HG03175 (cell line): ENCODE measurements at regions not wholly inside any gene's neighbourhood (a gene's known extent, or its start where the extent isn't known, plus 50 kb on each side); places are given as distances from the start of the nearest gene placed in this dataset.
"Not testable (repeated sequence)": the region's sequence is repeated elsewhere in the genome, so short reads cannot be mapped to it uniquely, and the experiment has no call there.

Experiments used
- ATAC-seq: cut with Tn5 transposase; IDR thresholded peaks from one replicate; pipeline ENCODE4 v1.9.1; 2021; ENCODE audit warnings: mild to moderate bottlenecking, moderate library complexity; ENCODE audit not compliant: unreplicated experiment

GRCh38 chr2:8120506-8120860 is 561.4 kb upstream of the ID2 start:
- no peak for ATAC-seq

GRCh38 chr2:8121022-8121825 is 560.6 kb upstream of the ID2 start:
- no peak for ATAC-seq

- ATAC-seq = no peak
These were observed 559.9 kb upstream of the ID2 start for GRCh38 chr2:8121826-8122513.

- ATAC-seq = no peak
These were observed 559.3 kb upstream of the ID2 start for GRCh38 chr2:8122520-8122919.

DNA sequence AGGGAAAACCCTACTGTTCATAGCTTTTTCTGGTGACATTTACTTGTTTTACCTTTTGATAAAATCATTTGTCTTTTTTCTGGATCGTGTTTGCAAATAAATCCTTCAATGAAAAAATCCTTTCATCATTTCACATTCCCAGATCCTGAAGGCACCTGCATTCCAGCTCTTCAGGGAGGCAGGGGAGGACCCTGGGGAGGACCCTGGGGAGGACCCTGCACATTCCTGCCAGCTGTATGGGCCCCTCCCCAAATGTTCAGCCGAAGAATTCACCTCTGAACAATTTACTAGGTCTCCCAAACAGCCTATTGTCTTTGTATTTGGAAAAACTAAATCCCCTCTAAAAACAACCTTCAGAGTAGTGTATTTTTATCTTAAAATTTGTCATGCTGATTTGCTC is 558.4 kb upstream of the ID2 start:
- ATAC-seq = no peak

DNA sequence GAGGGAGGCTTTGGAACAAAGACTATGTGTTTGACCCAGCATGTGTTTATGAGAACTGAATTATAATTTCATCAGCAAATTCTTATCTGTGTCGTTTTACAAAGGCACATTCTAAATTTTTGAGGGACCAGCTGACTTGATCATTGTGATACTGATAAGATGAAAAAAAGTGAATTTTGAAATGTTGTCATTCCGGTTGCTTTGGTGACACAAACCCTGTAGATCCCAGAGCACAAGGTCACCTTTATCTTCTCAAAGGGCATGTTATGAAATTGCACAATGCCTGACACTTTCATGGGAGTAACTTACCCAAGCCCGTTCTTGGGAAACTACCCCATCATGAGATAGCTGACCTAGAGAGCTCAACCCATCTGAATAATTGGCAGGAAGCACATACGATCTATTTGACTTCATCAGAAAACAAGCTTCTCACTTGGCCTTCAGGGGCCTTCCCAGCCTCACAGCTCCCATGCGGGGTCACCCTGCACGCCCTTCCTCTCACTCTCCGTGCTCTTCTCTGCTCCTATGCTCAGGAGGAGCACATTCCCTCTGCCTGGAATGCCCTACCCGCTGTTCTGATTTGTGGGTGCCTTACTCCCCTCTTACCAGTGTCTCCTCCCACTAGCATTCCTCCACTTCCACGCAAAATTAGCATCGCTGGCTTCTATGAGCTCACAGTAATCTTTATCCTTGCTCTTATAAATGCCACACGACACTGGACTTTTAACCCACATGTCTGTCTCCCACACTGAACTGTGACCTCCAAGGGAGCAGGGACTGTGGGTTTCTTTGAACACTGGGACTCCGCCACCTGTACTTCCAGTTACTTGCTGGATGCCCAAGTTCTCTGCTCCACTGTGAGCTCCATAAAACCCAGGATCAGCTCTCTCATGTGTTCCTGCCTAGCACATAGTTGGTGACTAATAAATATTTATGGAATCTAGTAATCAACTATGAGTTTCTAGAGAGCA is 555.8 kb upstream of the ID2 start:
- no peak for ATAC-seq

DNA sequence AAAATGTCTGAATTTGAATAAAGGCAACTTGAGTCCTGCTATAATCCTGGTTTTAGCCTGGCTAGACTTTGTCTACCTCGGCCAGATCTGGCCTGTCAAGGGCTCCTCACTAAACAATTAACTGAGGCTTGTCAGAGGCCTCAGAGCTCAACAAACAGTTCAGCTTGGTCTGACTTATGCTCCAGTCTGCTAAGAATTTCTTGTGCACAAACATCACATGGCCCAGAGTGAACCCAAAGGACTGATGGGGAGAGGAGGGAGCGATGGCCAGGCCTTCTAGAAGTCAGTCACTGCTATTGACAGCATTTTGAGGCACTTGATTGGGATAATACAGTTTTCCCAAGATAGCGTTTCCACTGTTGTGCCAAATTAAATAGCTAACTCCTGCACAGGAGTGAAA is 555.1 kb upstream of the ID2 start:
- ATAC-seq = no peak

DNA sequence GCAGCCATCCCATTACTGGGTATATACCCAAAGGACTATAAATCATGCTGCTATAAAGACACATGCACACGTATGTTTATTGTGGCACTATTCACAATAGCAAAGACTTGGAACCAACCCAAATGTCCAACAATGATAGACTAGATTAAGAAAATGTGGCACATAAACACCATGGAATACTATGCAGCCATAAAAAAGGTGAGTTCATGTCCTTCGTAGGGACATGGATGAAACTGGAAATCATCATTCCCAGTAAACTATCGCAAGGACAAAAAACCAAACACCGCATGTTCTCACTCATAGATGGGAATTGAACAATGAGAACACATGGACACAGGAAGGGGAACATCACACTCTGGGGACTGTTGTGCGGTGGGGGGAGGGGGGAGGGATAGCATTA is 550.4 kb upstream of the ID2 start:
- not testable (repeated sequence) for ATAC-seq

DNA sequence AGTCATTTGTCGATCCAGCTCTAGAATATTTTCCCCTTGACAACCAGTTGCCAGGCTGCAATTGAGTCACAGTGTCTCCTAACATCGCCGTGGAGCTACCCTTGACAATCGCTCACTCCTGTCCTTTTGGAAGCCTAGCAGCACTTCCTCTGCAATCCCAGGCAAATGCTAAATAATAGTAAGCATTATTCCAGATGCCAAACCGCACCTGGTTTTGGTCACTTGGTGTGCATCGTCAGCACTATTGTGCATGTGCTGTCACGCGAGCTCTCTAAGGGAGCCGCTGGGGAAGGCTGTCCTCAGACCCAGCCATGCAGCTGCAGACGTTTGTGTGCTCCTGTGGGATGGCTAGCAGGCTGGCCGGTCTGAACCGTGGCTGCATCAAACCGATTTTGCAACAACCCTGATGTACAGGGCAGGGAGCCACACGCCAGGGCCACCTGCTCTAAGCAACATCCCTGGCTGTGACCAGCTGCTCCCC is 549.5 kb upstream of the ID2 start:
- no peak for ATAC-seq

GRCh38 chr2:8132879-8133278 is 549.0 kb upstream of the ID2 start:
- no peak for ATAC-seq

DNA sequence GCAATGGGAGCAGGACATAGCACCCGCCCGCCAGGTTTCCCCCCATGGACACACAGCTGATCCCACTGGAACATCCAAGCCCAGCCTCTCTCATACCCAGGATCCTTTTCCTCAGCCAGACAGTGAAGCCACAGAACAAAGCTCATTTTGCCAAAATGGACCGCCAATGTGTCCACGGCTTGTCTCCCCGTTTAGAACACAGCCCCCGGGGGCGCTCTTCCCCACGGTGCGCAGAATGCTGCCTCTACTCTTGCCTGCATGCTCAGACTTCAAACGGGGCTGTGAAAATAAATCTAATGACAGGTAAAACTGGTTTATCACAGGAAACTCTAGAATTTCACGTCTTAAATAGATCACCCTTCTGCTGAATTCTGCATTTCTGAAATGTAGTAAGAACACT is 548.5 kb upstream of the ID2 start:
- no peak for ATAC-seq

DNA sequence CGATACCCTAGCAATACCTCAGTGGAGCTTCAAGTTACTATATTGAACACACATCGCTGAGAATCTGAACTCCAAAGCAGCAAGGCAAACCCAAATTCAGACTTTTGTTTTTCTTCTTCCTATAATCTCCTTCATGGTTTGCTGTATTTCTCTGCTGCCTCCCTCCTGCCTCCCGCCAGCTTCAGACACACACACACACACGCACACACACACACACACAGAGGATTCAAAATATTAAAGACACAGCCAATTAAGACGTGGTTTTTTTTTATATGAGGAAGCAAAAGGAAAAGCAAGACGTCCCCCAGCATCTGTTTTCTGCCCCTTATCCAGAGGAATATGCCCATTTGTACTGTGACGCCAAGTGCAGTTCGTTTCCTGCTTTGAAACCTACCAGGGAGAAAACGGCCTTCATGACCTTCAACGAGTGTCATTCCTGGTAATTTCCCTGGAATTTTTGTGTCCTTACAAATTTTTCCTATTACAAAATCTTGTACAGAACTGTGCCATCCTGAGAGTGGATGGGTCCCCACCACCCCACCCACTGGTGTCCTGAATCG is 547.9 kb upstream of the ID2 start:
- no peak for ATAC-seq

DNA sequence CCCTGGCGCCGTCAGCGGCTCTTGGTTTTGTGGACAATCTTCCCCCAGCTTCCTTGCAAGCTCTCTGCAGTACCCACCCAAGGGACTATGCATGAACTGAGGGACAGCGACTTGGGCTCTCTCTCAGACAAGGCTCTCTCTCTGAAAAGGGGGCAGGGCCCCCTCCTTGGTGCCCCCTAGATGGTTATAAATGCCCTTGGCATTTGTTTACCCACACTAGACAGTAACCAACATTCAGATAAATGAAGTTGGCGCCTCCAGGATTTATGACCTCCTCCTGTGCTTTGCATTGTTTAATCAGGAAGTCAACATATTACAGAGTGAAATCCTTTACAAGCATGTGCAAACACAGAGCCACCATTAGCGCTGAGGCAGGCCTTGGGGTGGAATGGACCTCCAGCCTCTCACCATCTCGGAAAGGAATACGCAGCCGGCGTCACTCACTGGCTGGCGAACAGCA is 547.4 kb upstream of the ID2 start:
- no peak for ATAC-seq

- peak; percentile 46 for ATAC-seq
These were observed 546.7 kb upstream of the ID2 start for GRCh38 chr2:8134985-8135682.

GRCh38 chr2:8137801-8138200 is 544.1 kb upstream of the ID2 start:
- ATAC-seq = no peak

DNA sequence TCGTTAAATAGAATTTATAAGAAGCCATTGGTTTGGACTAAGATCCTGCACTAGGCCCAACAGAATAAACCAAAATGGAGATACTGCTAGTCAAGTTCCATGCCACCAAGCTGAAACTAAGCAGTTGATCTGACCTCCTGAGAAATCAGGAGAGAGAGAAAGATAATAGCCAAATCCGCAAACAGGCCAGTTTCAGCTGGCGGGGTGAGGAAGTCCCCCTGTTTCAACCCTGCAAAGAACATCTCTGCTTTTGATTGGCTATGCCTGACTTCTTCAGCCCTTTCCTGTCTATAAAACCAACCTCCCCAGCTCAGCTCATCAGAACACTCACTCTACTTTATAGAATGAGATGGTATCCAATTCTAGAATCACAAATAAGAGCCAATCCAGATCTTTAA is 543.3 kb upstream of the ID2 start:
- no peak for ATAC-seq

DNA sequence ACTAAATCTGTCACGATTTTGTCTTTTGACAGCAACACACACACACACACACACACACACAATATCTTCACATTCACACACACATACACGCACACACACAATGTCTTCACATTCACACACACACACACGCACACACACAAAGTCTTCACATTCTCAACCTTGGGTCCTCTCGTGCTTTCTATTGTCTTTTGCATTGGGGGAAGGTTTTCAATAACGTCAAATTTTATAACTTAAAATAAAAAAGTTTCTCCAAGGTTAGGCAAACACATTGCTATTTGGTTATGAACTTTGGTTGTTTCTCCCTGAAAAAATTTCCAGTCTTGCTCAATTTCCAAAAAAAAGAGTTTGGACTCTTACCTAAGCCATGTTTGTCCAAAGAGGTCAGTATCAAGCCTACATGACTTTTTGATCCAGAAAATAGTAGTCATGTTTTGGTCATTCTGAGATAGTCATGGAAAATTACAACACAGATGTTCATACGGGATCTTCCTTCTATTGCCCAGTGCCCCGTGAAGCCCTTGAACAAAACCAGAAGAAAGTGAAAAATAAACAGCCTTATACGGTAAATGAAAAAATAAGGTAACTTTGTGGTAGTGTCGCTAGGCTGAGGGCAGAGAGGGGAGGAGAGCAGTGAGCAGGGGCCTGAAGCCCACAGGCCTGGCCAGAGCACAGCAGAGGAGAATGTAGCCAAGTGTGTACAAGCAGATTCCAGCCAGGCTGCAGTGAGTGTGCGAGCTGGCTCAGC is 542.8 kb upstream of the ID2 start:
- no peak for ATAC-seq

GRCh38 chr2:8139668-8140200 is 542.1 kb upstream of the ID2 start:
- no peak for ATAC-seq

GRCh38 chr2:8141079-8141707 is 540.7 kb upstream of the ID2 start:
- ATAC-seq = no peak
